ENCODE measurements at regions not wholly inside any gene's neighbourhood (a gene's known extent, or its start where the extent isn't known, plus 50 kb on each side); places are given as distances from the start of the nearest gene placed in this dataset.

- H3K4me3 ChIP-seq (ENCODE audit: low read length): no peak overlapping the region
- H3K27me3 ChIP-seq (ENCODE audit: low read length): no peaks in the 10 kb centered on the region
- no peaks in the 10 kb centered on the region for H3K9me3 ChIP-seq (ENCODE audit: low read length)
- H3K36me3 ChIP-seq (ENCODE audit: insufficient read depth, low read length): no peaks in the 10 kb centered on the region
- H3K27ac ChIP-seq (ENCODE audit: low read length): no peak overlapping the region
- H3K9me2 ChIP-seq (replicated peaks; ENCODE audit: insufficient read depth, low read length): no peaks in the 10 kb centered on the region
- no peaks in the 10 kb centered on the region for H4K20me1 ChIP-seq (ENCODE audit: insufficient read depth, low read depth, low read length)
- H3K9ac ChIP-seq (ENCODE audit: low read length): no peak overlapping the region
- no peaks in the 10 kb centered on the region for H3K4me1 ChIP-seq (ENCODE audit: low read length)
- H3K79me2 ChIP-seq (ENCODE audit: low read length): no peaks in the 10 kb centered on the region
- no peak overlapping the region for H2AFZ ChIP-seq (ENCODE audit: low read length)
- no peak for DNase-seq
- H3K4me2 ChIP-seq (ENCODE audit: low read depth, low read length, poor library complexity, severe bottlenecking): no peak overlapping the region
Observed at GRCh38 chrX:39333451-39333850, 532.2 kb downstream of the MID1IP1 start.

- Histone ChIP-seq H3K9me3 (ENCODE audit: low read length) (no peaks in the 10 kb centered on the region), H3K4me3 (ENCODE audit: low read length) (no peak overlapping the region), H2AFZ (ENCODE audit: low read length) (no peak overlapping the region), H3K36me3 (ENCODE audit: insufficient read depth, low read length) (no peaks in the 10 kb centered on the region), H3K4me2 (ENCODE audit: low read depth, low read length, poor library complexity, severe bottlenecking) (no peak overlapping the region), H3K27ac (ENCODE audit: low read length) (no peak overlapping the region), H3K79me2 (ENCODE audit: low read length) (no peaks in the 10 kb centered on the region), H3K27me3 (ENCODE audit: low read length) (no peaks in the 10 kb centered on the region), H4K20me1 (ENCODE audit: insufficient read depth, low read depth, low read length) (no peaks in the 10 kb centered on the region), H3K9ac (ENCODE audit: low read length) (no peak overlapping the region), H3K9me2 (replicated peaks; ENCODE audit: insufficient read depth, low read length) (no peaks in the 10 kb centered on the region), H3K4me1 (ENCODE audit: low read length) (no peaks in the 10 kb centered on the region)
- DNase-seq: no peak
Observed at GRCh38 chrX:39335513-39336235, 534.4 kb downstream of the MID1IP1 start.

- Histone ChIP-seq H3K9me2 (replicated peaks; ENCODE audit: insufficient read depth, low read length) (no peaks in the 10 kb centered on the region), H3K27ac (ENCODE audit: low read length) (no peak overlapping the region), H3K27me3 (ENCODE audit: low read length) (no peaks in the 10 kb centered on the region), H3K36me3 (ENCODE audit: insufficient read depth, low read length) (no peaks in the 10 kb centered on the region), H3K9me3 (ENCODE audit: low read length) (no peaks in the 10 kb centered on the region), H4K20me1 (ENCODE audit: insufficient read depth, low read depth, low read length) (no peaks in the 10 kb centered on the region), H3K79me2 (ENCODE audit: low read length) (no peaks in the 10 kb centered on the region), H2AFZ (ENCODE audit: low read length) (no peak overlapping the region), H3K4me3 (ENCODE audit: low read length) (no peak overlapping the region), H3K9ac (ENCODE audit: low read length) (no peak overlapping the region), H3K4me1 (ENCODE audit: low read length) (no peaks in the 10 kb centered on the region), H3K4me2 (ENCODE audit: low read depth, low read length, poor library complexity, severe bottlenecking) (no peak overlapping the region)
- DNase-seq: no peak
Observed at GRCh38 chrX:39336671-39337311, 535.5 kb downstream of the MID1IP1 start.

- Histone ChIP-seq H3K36me3 (ENCODE audit: insufficient read depth, low read length) (no peaks in the 10 kb centered on the region), H3K4me3 (ENCODE audit: low read length) (no peak overlapping the region), H3K4me2 (ENCODE audit: low read depth, low read length, poor library complexity, severe bottlenecking) (no peak overlapping the region), H3K79me2 (ENCODE audit: low read length) (no peaks in the 10 kb centered on the region), H3K9me3 (ENCODE audit: low read length) (no peaks in the 10 kb centered on the region), H4K20me1 (ENCODE audit: insufficient read depth, low read depth, low read length) (no peaks in the 10 kb centered on the region), H3K9ac (ENCODE audit: low read length) (no peak overlapping the region), H3K9me2 (replicated peaks; ENCODE audit: insufficient read depth, low read length) (no peaks in the 10 kb centered on the region), H2AFZ (ENCODE audit: low read length) (no peak overlapping the region), H3K27ac (ENCODE audit: low read length) (no peak overlapping the region), H3K27me3 (ENCODE audit: low read length) (no peaks in the 10 kb centered on the region; the same call in 1 of the 2 replicates), H3K4me1 (ENCODE audit: low read length) (no peaks in the 10 kb centered on the region)
- no peak for DNase-seq
Observed at GRCh38 chrX:39337451-39337850, 536.2 kb downstream of the MID1IP1 start.

GRCh38 chrX:39338583-39338982, 537.3 kb downstream of the MID1IP1 start:
- Histone ChIP-seq H3K4me2 (ENCODE audit: low read depth, low read length, poor library complexity, severe bottlenecking) (no peak overlapping the region), H3K4me1 (ENCODE audit: low read length) (no peaks in the 10 kb centered on the region), H3K9me3 (ENCODE audit: low read length) (no peaks in the 10 kb centered on the region)

GRCh38 chrX:39356119-39356807, 555.0 kb downstream of the MID1IP1 start:
- H3K9me3 ChIP-seq (ENCODE audit: low read length): no peaks in the 10 kb centered on the region
- H3K27ac ChIP-seq (ENCODE audit: low read length): no peak overlapping the region
- H3K4me1 ChIP-seq (ENCODE audit: low read length): no peaks in the 10 kb centered on the region
- no peaks in the 10 kb centered on the region for H3K9me2 ChIP-seq (replicated peaks; ENCODE audit: insufficient read depth, low read length)
- H3K4me2 ChIP-seq (ENCODE audit: low read depth, low read length, poor library complexity, severe bottlenecking): no peak overlapping the region
- no peaks in the 10 kb centered on the region for H3K79me2 ChIP-seq (ENCODE audit: low read length)
- no peak overlapping the region for H2AFZ ChIP-seq (ENCODE audit: low read length)
- H3K36me3 ChIP-seq (ENCODE audit: insufficient read depth, low read length): no peaks in the 10 kb centered on the region
- DNase-seq: no peak
- H4K20me1 ChIP-seq (ENCODE audit: insufficient read depth, low read depth, low read length): no peaks in the 10 kb centered on the region
- 0 out of 2 replicates have a peak, but pooled peaks cover 2% of the 10 kb centered on the region for H3K27me3 ChIP-seq (ENCODE audit: low read length)
- no peak overlapping the region for H3K4me3 ChIP-seq (ENCODE audit: low read length)
- H3K9ac ChIP-seq (ENCODE audit: low read length): no peak overlapping the region

More at GRCh38 chrX:39338583-39338982, 537.3 kb downstream of the MID1IP1 start:
- Histone ChIP-seq H3K36me3 (ENCODE audit: insufficient read depth, low read length) (no peaks in the 10 kb centered on the region), H4K20me1 (ENCODE audit: insufficient read depth, low read depth, low read length) (no peaks in the 10 kb centered on the region), H3K27ac (ENCODE audit: low read length) (no peak overlapping the region), H2AFZ (ENCODE audit: low read length) (no peak overlapping the region), H3K4me3 (ENCODE audit: low read length) (no peak overlapping the region), H3K27me3 (ENCODE audit: low read length) (no peaks in the 10 kb centered on the region; the same call in 1 of the 2 replicates), H3K9ac (ENCODE audit: low read length) (no peak overlapping the region), H3K79me2 (ENCODE audit: low read length) (no peaks in the 10 kb centered on the region), H3K9me2 (replicated peaks; ENCODE audit: insufficient read depth, low read length) (no peaks in the 10 kb centered on the region)
- DNase-seq: no peak

- H3K79me2 ChIP-seq (ENCODE audit: low read length): no peaks in the 10 kb centered on the region
- 0 out of 2 replicates have a peak, but pooled peaks cover 1% of the 10 kb centered on the region for H3K27me3 ChIP-seq (ENCODE audit: low read length)
- no peak overlapping the region for H3K4me3 ChIP-seq (ENCODE audit: low read length)
- no peaks in the 10 kb centered on the region for H3K9me2 ChIP-seq (replicated peaks; ENCODE audit: insufficient read depth, low read length)
- no peak overlapping the region for H2AFZ ChIP-seq (ENCODE audit: low read length)
- H3K4me2 ChIP-seq (ENCODE audit: low read depth, low read length, poor library complexity, severe bottlenecking): no peak overlapping the region
- H3K4me1 ChIP-seq (ENCODE audit: low read length): no peaks in the 10 kb centered on the region
- H3K9ac ChIP-seq (ENCODE audit: low read length): no peak overlapping the region
- H3K9me3 ChIP-seq (ENCODE audit: low read length): no peaks in the 10 kb centered on the region
- H3K27ac ChIP-seq (ENCODE audit: low read length): no peak overlapping the region
- H4K20me1 ChIP-seq (ENCODE audit: insufficient read depth, low read depth, low read length): no peaks in the 10 kb centered on the region
- no peaks in the 10 kb centered on the region for H3K36me3 ChIP-seq (ENCODE audit: insufficient read depth, low read length)
- DNase-seq: no peak
Observed at GRCh38 chrX:39360101-39360500, 558.8 kb downstream of the MID1IP1 start.

- H3K27ac ChIP-seq (ENCODE audit: low read length): no peak overlapping the region
- DNase-seq: no peak
- H3K4me1 ChIP-seq (ENCODE audit: low read length): no peaks in the 10 kb centered on the region
Observed at GRCh38 chrX:39361736-39362135, 560.5 kb downstream of the MID1IP1 start.

More at GRCh38 chrX:39361736-39362135, 560.5 kb downstream of the MID1IP1 start:
- Histone ChIP-seq H2AFZ (ENCODE audit: low read length) (no peak overlapping the region), H3K36me3 (ENCODE audit: insufficient read depth, low read length) (no peaks in the 10 kb centered on the region), H4K20me1 (ENCODE audit: insufficient read depth, low read depth, low read length) (no peaks in the 10 kb centered on the region), H3K9me3 (ENCODE audit: low read length) (no peaks in the 10 kb centered on the region), H3K4me2 (ENCODE audit: low read depth, low read length, poor library complexity, severe bottlenecking) (no peak overlapping the region), H3K9me2 (replicated peaks; ENCODE audit: insufficient read depth, low read length) (no peaks in the 10 kb centered on the region), H3K9ac (ENCODE audit: low read length) (no peak overlapping the region), H3K27me3 (ENCODE audit: low read length) (no peaks in the 10 kb centered on the region), H3K4me3 (ENCODE audit: low read length) (no peak overlapping the region), H3K79me2 (ENCODE audit: low read length) (no peaks in the 10 kb centered on the region)

All from Karpas-422 (cell line).